Colon (tissue), 2 donors: ENCODE measurements at regions not wholly inside any gene's neighbourhood (a gene's known extent, or its start where the extent isn't known, plus 50 kb on each side); places are given as distances from the start of the nearest gene placed in this dataset.
A peak's percentile ranks its signal among the peaks of the same experiment; 100 is the strongest.
"Not testable (repeated sequence)": the region's sequence is repeated elsewhere in the genome, so short reads cannot be mapped to it uniquely, and the experiment has no call there.

ENCODE experiments used
- FAIRE-seq: peaks from 2 replicates; lab custom pipeline; 2012; peaks lifted over from hg19 to GRCh38; lab: Jason Lieb, UNC
- donor health status: control.
- donor health status: control.

GRCh38 chr5:108696951-108697715, 50.6 kb upstream of the FER start:
- no peak for FAIRE-seq

GRCh38 chr5:108696407-108696806, 51.3 kb upstream of the FER start:
- FAIRE-seq, result no peak

- no peak for FAIRE-seq
Measured at GRCh38 chr5:108688485-108688884, 59.2 kb upstream of the FER start.

DNA sequence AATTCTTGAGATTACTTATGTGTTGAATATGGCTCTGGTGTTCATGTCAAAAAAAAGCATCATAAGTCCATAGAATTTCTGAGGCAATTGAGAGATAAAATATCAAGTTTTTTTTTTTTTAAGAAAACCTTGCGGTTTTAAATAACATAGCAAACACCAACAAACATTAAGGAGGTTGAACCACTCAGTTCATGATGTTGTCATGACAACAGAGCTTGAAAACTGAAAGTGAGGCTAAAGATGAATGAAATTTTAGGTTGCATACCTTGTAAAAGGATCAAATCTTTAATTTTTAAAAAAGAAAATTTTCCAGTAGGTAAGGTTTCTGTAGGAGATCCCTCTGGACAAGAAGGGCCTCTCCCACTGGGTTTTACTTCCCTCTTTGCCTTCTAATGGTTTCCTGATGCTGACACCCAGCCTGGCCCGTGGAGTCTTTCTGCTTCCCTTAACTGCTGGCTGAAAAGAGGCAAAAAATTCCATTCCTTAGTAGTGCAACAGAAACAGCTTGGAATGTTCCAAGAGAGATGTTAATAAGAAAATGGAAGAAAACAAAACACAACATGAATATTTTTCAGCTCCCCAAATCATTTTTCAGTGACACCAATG, 60.0 kb upstream of the FER start:
- no peak for FAIRE-seq

GRCh38 chr5:108686676-108687075, 61.0 kb upstream of the FER start:
- FAIRE-seq, result no peak

- not testable (repeated sequence) for FAIRE-seq
Measured at GRCh38 chr5:108685448-108686216, 62.1 kb upstream of the FER start.

- peak; percentile 61 for FAIRE-seq
Measured at GRCh38 chr5:108681079-108681921, 66.4 kb upstream of the FER start.

DNA sequence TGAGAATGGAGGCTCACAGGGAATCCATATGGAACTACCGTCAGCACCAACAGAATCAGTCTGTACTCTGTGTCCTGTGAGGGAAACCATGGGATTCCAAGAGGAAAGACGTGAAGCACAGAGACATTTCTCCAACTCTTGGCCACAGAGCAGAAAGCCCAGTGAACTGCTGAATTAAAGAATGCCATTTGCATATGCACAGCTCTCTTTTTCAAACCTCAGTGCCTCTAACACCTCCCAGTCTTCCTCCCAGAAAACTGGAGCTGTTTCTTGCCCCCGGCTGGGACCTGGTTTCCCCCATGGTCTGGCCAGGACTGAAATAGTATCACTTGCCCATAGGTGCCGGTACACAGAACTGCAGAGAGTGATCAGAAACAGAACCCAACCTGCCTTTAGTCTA, 69.6 kb upstream of the FER start:
- no peak for FAIRE-seq

GRCh38 chr5:108675736-108676135, 72.0 kb upstream of the FER start:
- no peak for FAIRE-seq

DNA sequence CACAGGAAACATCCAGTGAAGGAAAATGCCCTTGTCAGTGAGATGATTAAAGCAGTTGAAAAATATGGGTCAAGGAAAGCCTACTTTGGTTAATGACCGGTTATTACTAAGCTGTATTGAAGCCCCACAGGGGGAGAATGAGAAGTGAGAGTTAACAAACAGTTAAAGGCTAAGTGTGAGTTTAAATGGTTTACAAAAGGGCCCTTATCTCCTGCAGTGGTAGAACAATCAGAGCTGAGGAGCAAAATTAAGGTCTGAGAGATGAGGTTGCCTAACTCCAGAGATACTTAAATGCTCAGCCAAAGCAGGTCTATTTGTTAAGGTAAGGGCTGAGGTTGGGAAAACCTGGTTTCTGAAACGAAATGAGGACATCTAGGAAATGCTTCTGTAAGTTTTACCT, 75.1 kb upstream of the FER start:
- no peak for FAIRE-seq

DNA sequence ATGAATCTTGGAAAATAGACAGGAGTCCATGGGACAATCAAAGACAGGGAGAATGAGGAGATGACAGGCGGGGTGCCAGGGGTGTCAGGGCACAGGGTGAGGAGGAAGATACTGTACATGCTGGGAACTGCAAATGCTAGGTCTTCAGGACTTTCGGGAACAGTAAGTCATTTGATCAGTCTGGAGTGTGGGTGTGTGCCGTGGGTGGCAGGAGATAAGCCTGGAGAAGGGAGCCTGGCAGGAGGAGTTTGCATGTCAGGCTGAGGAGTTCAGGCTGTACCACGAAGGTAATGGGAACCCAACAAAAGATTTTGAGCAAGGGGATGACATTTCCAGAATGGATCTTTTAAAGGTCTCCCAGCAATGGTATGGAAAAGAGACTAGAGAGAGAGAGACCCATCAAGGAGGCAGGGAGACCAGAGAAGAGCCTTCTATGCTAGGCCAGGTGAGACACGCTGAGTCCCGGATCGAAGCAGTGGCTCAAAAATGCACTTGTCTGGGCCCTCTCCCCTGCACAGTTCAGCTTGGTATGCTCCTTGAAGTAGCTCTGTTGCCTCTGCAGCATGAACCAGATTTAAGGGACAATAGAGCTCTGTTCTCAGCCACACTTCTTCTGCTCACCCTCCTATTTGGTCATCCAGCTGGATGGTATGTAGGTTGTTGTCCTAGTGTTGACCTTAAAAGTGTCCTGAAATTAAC, 77.0 kb upstream of the FER start:
- FAIRE-seq, result no peak

GRCh38 chr5:108669462-108669861, 78.2 kb upstream of the FER start:
- FAIRE-seq, result no peak

GRCh38 chr5:108661590-108662219, 86.0 kb upstream of the FER start:
- no peak for FAIRE-seq

- no peak for FAIRE-seq
Measured at GRCh38 chr5:108661024-108661423, 86.7 kb upstream of the FER start.

GRCh38 chr5:108660291-108660690, 87.4 kb upstream of the FER start:
- FAIRE-seq, result no peak

GRCh38 chr5:108659531-108659930, 88.2 kb upstream of the FER start:
- no peak for FAIRE-seq

DNA sequence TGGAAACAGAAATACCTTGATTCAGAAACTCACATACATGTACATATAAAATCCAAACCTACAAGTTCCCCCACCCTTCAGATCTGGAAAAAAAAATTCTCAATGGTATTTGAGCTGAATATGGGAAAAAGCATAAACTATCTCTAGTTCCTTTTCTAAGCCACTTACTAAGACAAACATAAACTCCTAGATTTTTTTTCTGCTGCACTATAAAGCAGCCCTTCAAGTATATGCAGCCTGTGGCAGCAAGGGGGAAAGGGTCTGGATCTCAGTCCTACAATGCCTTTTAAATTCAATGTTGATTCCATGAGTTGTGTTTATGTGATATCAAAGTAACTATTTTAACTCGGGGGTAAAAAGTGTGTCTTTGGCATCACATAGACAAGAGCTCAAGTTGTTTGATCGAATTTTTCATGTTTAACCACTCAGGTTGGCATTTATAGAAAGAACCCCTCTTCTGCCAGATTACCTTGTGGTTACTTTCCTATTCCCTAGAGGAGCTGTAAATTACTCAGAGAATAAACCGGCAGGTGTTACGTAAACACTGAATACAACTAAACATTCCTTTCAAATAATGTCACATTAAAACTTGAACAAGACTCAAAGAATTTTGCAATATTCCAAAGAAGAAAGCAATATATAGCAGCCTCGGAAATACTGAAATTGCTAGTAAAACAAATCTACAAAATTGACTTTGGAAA, 91.8 kb upstream of the FER start:
- FAIRE-seq, result no peak

DNA sequence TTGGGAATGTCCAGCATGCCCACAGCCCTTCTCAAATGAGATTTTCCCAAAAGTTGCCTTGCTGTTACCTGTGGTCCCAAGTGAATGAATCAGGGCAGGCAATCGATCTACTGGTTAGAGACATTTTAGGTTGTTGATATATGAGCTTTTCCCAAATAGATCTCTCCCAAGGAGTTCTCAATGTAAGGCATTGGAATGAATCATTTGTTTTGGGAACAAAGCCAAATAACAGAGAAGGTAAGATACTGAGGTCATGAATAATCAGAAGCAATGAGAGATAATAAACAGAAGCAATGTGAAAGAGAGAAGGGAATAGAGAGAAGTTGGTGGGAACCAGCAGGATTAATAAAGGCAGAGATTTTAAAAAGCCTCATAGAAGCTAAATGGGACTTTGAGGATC, 93.6 kb upstream of the FER start:
- no peak for FAIRE-seq

DNA sequence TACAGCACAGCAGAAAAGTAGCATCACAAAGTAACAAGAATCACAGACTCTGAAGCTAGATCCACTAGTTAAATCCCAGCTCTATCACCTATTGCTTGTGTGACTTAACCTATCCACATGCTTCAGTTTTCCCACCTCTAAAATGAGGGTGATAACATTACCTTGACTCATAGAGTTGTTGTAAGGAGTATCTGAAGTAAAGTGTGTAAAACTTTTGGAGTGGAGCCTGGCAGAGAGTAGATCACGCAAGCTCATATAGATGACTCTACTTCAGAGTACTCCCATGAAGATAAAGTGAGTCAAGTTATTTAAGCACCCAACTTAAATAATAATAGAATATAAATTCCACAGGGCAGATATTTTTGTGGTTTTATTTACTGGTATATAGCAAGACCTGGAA, 94.5 kb upstream of the FER start:
- FAIRE-seq, result no peak

- FAIRE-seq, result no peak
Measured at GRCh38 chr5:108650997-108651396, 96.7 kb upstream of the FER start.

- no peak for FAIRE-seq
Measured at GRCh38 chr5:108649646-108650045, 98.1 kb upstream of the FER start.
